HepG2 (cell line): ENCODE measurements at regions not wholly inside any gene's neighbourhood (a gene's known extent, or its start where the extent isn't known, plus 50 kb on each side); places are given as distances from the start of the nearest gene placed in this dataset.

Experiments
- HMG20B ChIP-seq: conservative IDR thresholded peaks from 2 replicates; pipeline ENCODE4 v1.6.1; 2016; ENCODE audit warnings: missing genetic modification reagents, missing compliant biosample characterization
- IKZF4 ChIP-seq: sonication (generic); formaldehyde crosslinking; IDR thresholded peaks from 2 replicates; pipeline ENCODE4 v1.5.1; 2020; ENCODE audit warnings: borderline replicate concordance, mild to moderate bottlenecking, low read depth, missing genetic modification reagents; ENCODE audit errors: not compliant biosample characterization
- ISX ChIP-seq: sonication (generic); formaldehyde crosslinking; conservative IDR thresholded peaks from 2 replicates; pipeline ENCODE4 v1.5.0; 2020; ENCODE audit warnings: missing genetic modification reagents
- MED8 ChIP-seq: sonication (generic); formaldehyde crosslinking; IDR thresholded peaks from 2 replicates; pipeline ENCODE4 v1.8.1; 2023; ENCODE audit warnings: mild to moderate bottlenecking, missing genetic modification reagents; ENCODE audit not compliant: insufficient replicate concordance
- MXD4 ChIP-seq: IDR thresholded peaks from 2 replicates; pipeline ENCODE4 v1.6.1; 2016; ENCODE audit warnings: mild to moderate bottlenecking, missing biosample characterization, missing genetic modification reagents
- RBM22 ChIP-seq: fragments of 200-400 bp; formaldehyde crosslinking; optimal IDR thresholded peaks from 2 replicates; pipeline ENCODE3; 2017; ENCODE audit warnings: mild to moderate bottlenecking, low read length, moderate library complexity
- SMARCC2 ChIP-seq: fragments of 450-650 bp; IDR thresholded peaks from 2 replicates; pipeline ENCODE4 v1.6.1; 2017; ENCODE audit warnings: antibody characterized with exemption, mild to moderate bottlenecking
- SUZ12 ChIP-seq: fragments of 150-350 bp; IDR thresholded peaks from 2 replicates; pipeline ENCODE4 v1.6.1; 2014; ENCODE audit warnings: low read depth, low read length
- XBP1 ChIP-seq: sonication (generic); formaldehyde crosslinking; IDR thresholded peaks from 2 replicates; pipeline ENCODE4 v1.5.0; 2020; ENCODE audit warnings: missing genetic modification reagents
- ZMAT3 ChIP-seq: sonication (generic); formaldehyde crosslinking; conservative IDR thresholded peaks from 2 replicates; pipeline ENCODE4 v1.7.0; 2021; ENCODE audit warnings: missing genetic modification reagents
- ZNF224 ChIP-seq: sonication (generic); formaldehyde crosslinking; IDR thresholded peaks from 2 replicates; pipeline ENCODE4 v1.5.0; 2020; ENCODE audit warnings: mild to moderate bottlenecking, missing genetic modification reagents
- ZNF724P ChIP-seq: sonication (generic); formaldehyde crosslinking; IDR thresholded peaks from 2 replicates; pipeline ENCODE4 v1.8.0; 2022; ENCODE audit warnings: missing genetic modification reagents, borderline replicate concordance
- TF ChIP-seq, protein P1 (sequence below), 2 experiments: fragments of 450-650 bp in 1 of 2; sonication (generic) in 1 of 2; formaldehyde crosslinking in 1 of 2; IDR thresholded peaks; 2 replicates each; pipeline versions ENCODE4 v1.6.1 to v1.8.0; 2016 to 2022; ENCODE audit warnings: antibody characterized with exemption in 1 of 2, mild to moderate bottlenecking in 1 of 2, missing genetic modification reagents in 1 of 2
- TF ChIP-seq, protein P2 (sequence below): sonication (generic); formaldehyde crosslinking; IDR thresholded peaks from 2 replicates; pipeline ENCODE4 v1.4.0; 2020; ENCODE audit warnings: missing genetic modification reagents
- TF ChIP-seq, protein P3 (sequence below): IDR thresholded peaks from 2 replicates; pipeline ENCODE4 v1.4.0; 2020; ENCODE audit warnings: mild to moderate bottlenecking, missing genetic modification reagents

GRCh38 chr2:167510071-167510759 is 621.9 kb downstream of the XIRP2 start (continued):
- TF ChIP-seq, protein P1, sequence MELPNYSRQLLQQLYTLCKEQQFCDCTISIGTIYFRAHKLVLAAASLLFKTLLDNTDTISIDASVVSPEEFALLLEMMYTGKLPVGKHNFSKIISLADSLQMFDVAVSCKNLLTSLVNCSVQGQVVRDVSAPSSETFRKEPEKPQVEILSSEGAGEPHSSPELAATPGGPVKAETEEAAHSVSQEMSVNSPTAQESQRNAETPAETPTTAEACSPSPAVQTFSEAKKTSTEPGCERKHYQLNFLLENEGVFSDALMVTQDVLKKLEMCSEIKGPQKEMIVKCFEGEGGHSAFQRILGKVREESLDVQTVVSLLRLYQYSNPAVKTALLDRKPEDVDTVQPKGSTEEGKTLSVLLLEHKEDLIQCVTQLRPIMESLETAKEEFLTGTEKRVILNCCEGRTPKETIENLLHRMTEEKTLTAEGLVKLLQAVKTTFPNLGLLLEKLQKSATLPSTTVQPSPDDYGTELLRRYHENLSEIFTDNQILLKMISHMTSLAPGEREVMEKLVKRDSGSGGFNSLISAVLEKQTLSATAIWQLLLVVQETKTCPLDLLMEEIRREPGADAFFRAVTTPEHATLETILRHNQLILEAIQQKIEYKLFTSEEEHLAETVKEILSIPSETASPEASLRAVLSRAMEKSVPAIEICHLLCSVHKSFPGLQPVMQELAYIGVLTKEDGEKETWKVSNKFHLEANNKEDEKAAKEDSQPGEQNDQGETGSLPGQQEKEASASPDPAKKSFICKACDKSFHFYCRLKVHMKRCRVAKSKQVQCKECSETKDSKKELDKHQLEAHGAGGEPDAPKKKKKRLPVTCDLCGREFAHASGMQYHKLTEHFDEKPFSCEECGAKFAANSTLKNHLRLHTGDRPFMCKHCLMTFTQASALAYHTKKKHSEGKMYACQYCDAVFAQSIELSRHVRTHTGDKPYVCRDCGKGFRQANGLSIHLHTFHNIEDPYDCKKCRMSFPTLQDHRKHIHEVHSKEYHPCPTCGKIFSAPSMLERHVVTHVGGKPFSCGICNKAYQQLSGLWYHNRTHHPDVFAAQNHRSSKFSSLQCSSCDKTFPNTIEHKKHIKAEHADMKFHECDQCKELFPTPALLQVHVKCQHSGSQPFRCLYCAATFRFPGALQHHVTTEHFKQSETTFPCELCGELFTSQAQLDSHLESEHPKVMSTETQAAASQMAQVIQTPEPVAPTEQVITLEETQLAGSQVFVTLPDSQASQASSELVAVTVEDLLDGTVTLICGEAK (IDR thresholded peaks at IDR 0.05), result no peak
- TF ChIP-seq, protein P1 (CRISPR knock-in tag; IDR thresholded peaks at IDR 0.05), result no peak
- no peak for TF ChIP-seq ZNF724P (CRISPR knock-in tag)
- no peak for TF ChIP-seq MXD4 (CRISPR knock-in tag)
- TF ChIP-seq HMG20B (CRISPR knock-in tag), result 0 out of 2 replicates have a peak, but pooled peaks have one; percentile 84
- no peak for TF ChIP-seq ISX (CRISPR knock-in tag)
- no peak for TF ChIP-seq IKZF4
- TF ChIP-seq XBP1 (CRISPR knock-in tag), result no peak
- no peak for TF ChIP-seq SUZ12
- no peak for TF ChIP-seq ZMAT3
- no peak for TF ChIP-seq MED8
- no peak for TF ChIP-seq SMARCC2
- TF ChIP-seq RBM22, result no peak
- TF ChIP-seq, protein P2, sequence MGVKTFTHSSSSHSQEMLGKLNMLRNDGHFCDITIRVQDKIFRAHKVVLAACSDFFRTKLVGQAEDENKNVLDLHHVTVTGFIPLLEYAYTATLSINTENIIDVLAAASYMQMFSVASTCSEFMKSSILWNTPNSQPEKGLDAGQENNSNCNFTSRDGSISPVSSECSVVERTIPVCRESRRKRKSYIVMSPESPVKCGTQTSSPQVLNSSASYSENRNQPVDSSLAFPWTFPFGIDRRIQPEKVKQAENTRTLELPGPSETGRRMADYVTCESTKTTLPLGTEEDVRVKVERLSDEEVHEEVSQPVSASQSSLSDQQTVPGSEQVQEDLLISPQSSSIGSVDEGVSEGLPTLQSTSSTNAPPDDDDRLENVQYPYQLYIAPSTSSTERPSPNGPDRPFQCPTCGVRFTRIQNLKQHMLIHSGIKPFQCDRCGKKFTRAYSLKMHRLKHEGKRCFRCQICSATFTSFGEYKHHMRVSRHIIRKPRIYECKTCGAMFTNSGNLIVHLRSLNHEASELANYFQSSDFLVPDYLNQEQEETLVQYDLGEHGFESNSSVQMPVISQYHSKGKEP, result no peak
- TF ChIP-seq, protein P3, sequence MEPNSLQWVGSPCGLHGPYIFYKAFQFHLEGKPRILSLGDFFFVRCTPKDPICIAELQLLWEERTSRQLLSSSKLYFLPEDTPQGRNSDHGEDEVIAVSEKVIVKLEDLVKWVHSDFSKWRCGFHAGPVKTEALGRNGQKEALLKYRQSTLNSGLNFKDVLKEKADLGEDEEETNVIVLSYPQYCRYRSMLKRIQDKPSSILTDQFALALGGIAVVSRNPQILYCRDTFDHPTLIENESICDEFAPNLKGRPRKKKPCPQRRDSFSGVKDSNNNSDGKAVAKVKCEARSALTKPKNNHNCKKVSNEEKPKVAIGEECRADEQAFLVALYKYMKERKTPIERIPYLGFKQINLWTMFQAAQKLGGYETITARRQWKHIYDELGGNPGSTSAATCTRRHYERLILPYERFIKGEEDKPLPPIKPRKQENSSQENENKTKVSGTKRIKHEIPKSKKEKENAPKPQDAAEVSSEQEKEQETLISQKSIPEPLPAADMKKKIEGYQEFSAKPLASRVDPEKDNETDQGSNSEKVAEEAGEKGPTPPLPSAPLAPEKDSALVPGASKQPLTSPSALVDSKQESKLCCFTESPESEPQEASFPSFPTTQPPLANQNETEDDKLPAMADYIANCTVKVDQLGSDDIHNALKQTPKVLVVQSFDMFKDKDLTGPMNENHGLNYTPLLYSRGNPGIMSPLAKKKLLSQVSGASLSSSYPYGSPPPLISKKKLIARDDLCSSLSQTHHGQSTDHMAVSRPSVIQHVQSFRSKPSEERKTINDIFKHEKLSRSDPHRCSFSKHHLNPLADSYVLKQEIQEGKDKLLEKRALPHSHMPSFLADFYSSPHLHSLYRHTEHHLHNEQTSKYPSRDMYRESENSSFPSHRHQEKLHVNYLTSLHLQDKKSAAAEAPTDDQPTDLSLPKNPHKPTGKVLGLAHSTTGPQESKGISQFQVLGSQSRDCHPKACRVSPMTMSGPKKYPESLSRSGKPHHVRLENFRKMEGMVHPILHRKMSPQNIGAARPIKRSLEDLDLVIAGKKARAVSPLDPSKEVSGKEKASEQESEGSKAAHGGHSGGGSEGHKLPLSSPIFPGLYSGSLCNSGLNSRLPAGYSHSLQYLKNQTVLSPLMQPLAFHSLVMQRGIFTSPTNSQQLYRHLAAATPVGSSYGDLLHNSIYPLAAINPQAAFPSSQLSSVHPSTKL (CRISPR knock-in tag), result peak; percentile 96
- no peak for TF ChIP-seq ZNF224 (CRISPR knock-in tag)
